ENCODE measurements at regions not wholly inside any gene's neighbourhood (a gene's known extent, or its start where the extent isn't known, plus 50 kb on each side); places are given as distances from the start of the nearest gene placed in this dataset.

GRCh38 chr16:60346256-60346655 lies 1612.1 kb upstream of the GOT2 start:
- in situ Hi-C loops (cut with HindIII; ENCODE audit: low pct_unique_long_range_greater_than_20kb, low sequenced_read_pairs) = no loop called here

GRCh38 chr16:60337671-60338070 lies 1603.6 kb upstream of the GOT2 start:
- in situ Hi-C loops (cut with HindIII; ENCODE audit: low pct_unique_long_range_greater_than_20kb, low sequenced_read_pairs) = no loop called here
- no peak for TF ChIP-seq JUND (IDR thresholded peaks at IDR 0.05; ENCODE audit: low read depth)
- no peak for DNase-seq (ENCODE audit: low read depth in 1 of 2, low spot score in 1 of 2)

More at GRCh38 chr16:60346256-60346655, 1612.1 kb upstream of the GOT2 start:
- no peak for TF ChIP-seq JUND (IDR thresholded peaks at IDR 0.05; ENCODE audit: low read depth)
- DNase-seq (ENCODE audit: low read depth in 1 of 2, low spot score in 1 of 2) = no peak

GRCh38 chr16:60331168-60331567 lies 1597.1 kb upstream of the GOT2 start:
- in situ Hi-C loops (cut with HindIII; ENCODE audit: low pct_unique_long_range_greater_than_20kb, low sequenced_read_pairs) = no loop called here
- DNase-seq (ENCODE audit: low read depth in 1 of 2, low spot score in 1 of 2) = no peak
- no peak for TF ChIP-seq JUND (IDR thresholded peaks at IDR 0.05; ENCODE audit: low read depth)

- in situ Hi-C loops (cut with HindIII; ENCODE audit: low pct_unique_long_range_greater_than_20kb, low sequenced_read_pairs) = no loop called here
- no peak for TF ChIP-seq JUND (IDR thresholded peaks at IDR 0.05; ENCODE audit: low read depth)
- DNase-seq (ENCODE audit: low read depth in 1 of 2, low spot score in 1 of 2) = no peak
These were observed 1595.0 kb upstream of the GOT2 start for GRCh38 chr16:60329108-60329507.

- in situ Hi-C loops (cut with HindIII; ENCODE audit: low pct_unique_long_range_greater_than_20kb, low sequenced_read_pairs) = no loop called here
- no peak for TF ChIP-seq JUND (IDR thresholded peaks at IDR 0.05; ENCODE audit: low read depth)
- DNase-seq (ENCODE audit: low read depth in 1 of 2, low spot score in 1 of 2) = no peak
These were observed 1594.0 kb upstream of the GOT2 start for GRCh38 chr16:60328152-60328551.

- DNase-seq (ENCODE audit: low read depth in 1 of 2, low spot score in 1 of 2) = no peak
- in situ Hi-C loops (cut with HindIII; ENCODE audit: low pct_unique_long_range_greater_than_20kb, low sequenced_read_pairs) = no loop called here
- TF ChIP-seq JUND (IDR thresholded peaks at IDR 0.05; ENCODE audit: low read depth) = no peak
These were observed 1584.4 kb upstream of the GOT2 start for GRCh38 chr16:60318486-60318885.

GRCh38 chr16:60310846-60311445 lies 1576.8 kb upstream of the GOT2 start:
- DNase-seq (ENCODE audit: low read depth in 1 of 2, low spot score in 1 of 2) = no peak
- TF ChIP-seq JUND (IDR thresholded peaks at IDR 0.05; ENCODE audit: low read depth) = no peak
- in situ Hi-C loops (cut with HindIII; ENCODE audit: low pct_unique_long_range_greater_than_20kb, low sequenced_read_pairs) = no loop called here

- no peak for DNase-seq (ENCODE audit: low read depth in 1 of 2, low spot score in 1 of 2)
- TF ChIP-seq JUND (IDR thresholded peaks at IDR 0.05; ENCODE audit: low read depth) = no peak
- in situ Hi-C loops (cut with HindIII; ENCODE audit: low pct_unique_long_range_greater_than_20kb, low sequenced_read_pairs) = no loop called here
These were observed 1570.6 kb upstream of the GOT2 start for GRCh38 chr16:60304720-60305119.

- in situ Hi-C loops (cut with HindIII; ENCODE audit: low pct_unique_long_range_greater_than_20kb, low sequenced_read_pairs) = no loop called here
- TF ChIP-seq JUND (IDR thresholded peaks at IDR 0.05; ENCODE audit: low read depth) = no peak
- DNase-seq (ENCODE audit: low read depth in 1 of 2, low spot score in 1 of 2) = no peak
These were observed 1570.0 kb upstream of the GOT2 start for GRCh38 chr16:60304066-60304465.

GRCh38 chr16:60302676-60303075 lies 1568.6 kb upstream of the GOT2 start:
- TF ChIP-seq JUND (IDR thresholded peaks at IDR 0.05; ENCODE audit: low read depth) = no peak
- DNase-seq (ENCODE audit: low read depth in 1 of 2, low spot score in 1 of 2) = no peak
- in situ Hi-C loops (cut with HindIII; ENCODE audit: low pct_unique_long_range_greater_than_20kb, low sequenced_read_pairs) = no loop called here

GRCh38 chr16:60302261-60302660 lies 1568.1 kb upstream of the GOT2 start:
- in situ Hi-C loops (cut with HindIII; ENCODE audit: low pct_unique_long_range_greater_than_20kb, low sequenced_read_pairs) = no loop called here
- TF ChIP-seq JUND (IDR thresholded peaks at IDR 0.05; ENCODE audit: low read depth) = no peak
- no peak for DNase-seq (ENCODE audit: low read depth in 1 of 2, low spot score in 1 of 2)

- in situ Hi-C loops (cut with HindIII; ENCODE audit: low pct_unique_long_range_greater_than_20kb, low sequenced_read_pairs) = no loop called here
These were observed 1565.2 kb upstream of the GOT2 start for GRCh38 chr16:60299241-60299776.

GRCh38 chr16:60295451-60295850 lies 1561.3 kb upstream of the GOT2 start:
- no peak for DNase-seq (ENCODE audit: low read depth in 1 of 2, low spot score in 1 of 2)
- in situ Hi-C loops (cut with HindIII; ENCODE audit: low pct_unique_long_range_greater_than_20kb, low sequenced_read_pairs) = no loop called here
- TF ChIP-seq JUND (IDR thresholded peaks at IDR 0.05; ENCODE audit: low read depth) = no peak

More at GRCh38 chr16:60299241-60299776, 1565.2 kb upstream of the GOT2 start:
- TF ChIP-seq JUND (IDR thresholded peaks at IDR 0.05; ENCODE audit: low read depth) = no peak
- no peak for DNase-seq (ENCODE audit: low read depth in 1 of 2, low spot score in 1 of 2)

- no peak for TF ChIP-seq JUND (IDR thresholded peaks at IDR 0.05; ENCODE audit: low read depth)
- in situ Hi-C loops (cut with HindIII; ENCODE audit: low pct_unique_long_range_greater_than_20kb, low sequenced_read_pairs) = no loop called here
- no peak for DNase-seq (ENCODE audit: low read depth in 1 of 2, low spot score in 1 of 2)
These were observed 1551.7 kb upstream of the GOT2 start for GRCh38 chr16:60285794-60286193.
